Loucy (cell line): ENCODE measurements at regions not wholly inside any gene's neighbourhood (a gene's known extent, or its start where the extent isn't known, plus 50 kb on each side); places are given as distances from the start of the nearest gene placed in this dataset.

ENCODE experiments used
- H2AFZ ChIP-seq: fragments of 200-600 bp; sonication (generic); 2 replicates; pipeline ENCODE4 v1.6.0; 2016; ENCODE audit warnings: antibody characterized with exemption, mild to moderate bottlenecking, low read length, moderate library complexity
- H3F3A ChIP-seq: fragments of 200-600 bp; 2 replicates; pipeline ENCODE4 v1.6.0; 2016; ENCODE audit warnings: antibody characterized with exemption, low read depth, mild to moderate bottlenecking
- H3K27me3 ChIP-seq: fragments of 200-600 bp; sonication (generic); 2 replicates; pipeline ENCODE4 v1.6.1; 2014; ENCODE audit warnings: low read length, mild to moderate bottlenecking; ENCODE audit not compliant: insufficient read depth, poor library complexity, severe bottlenecking
- H3K36me3 ChIP-seq: fragments of 200-600 bp; sonication (generic); 2 replicates; pipeline ENCODE4 v1.6.1; 2016; ENCODE audit warnings: low read length; ENCODE audit not compliant: insufficient read depth
- H3K4me1 ChIP-seq: fragments of 200-600 bp; sonication (generic); 2 replicates; pipeline ENCODE4 v1.5.1; 2014; ENCODE audit warnings: low read length, mild to moderate bottlenecking; ENCODE audit not compliant: insufficient read depth, poor library complexity, severe bottlenecking
- H3K4me2 ChIP-seq: fragments of 200-600 bp; sonication (generic); 2 replicates; pipeline ENCODE4 v1.6.0; 2014; ENCODE audit warnings: antibody characterized with exemption, low read length, low read depth, mild to moderate bottlenecking; ENCODE audit not compliant: poor library complexity, severe bottlenecking
- H3K4me3 ChIP-seq: fragments of 200-600 bp; sonication (generic); 2 replicates; pipeline ENCODE4 v1.5.1; 2014; ENCODE audit warnings: low read length, mild to moderate bottlenecking, mixed read lengths; ENCODE audit not compliant: poor library complexity, severe bottlenecking
- H3K79me2 ChIP-seq: fragments of 200-600 bp; sonication (generic); 2 replicates; pipeline ENCODE4 v1.6.1; 2014; ENCODE audit warnings: low read length; ENCODE audit not compliant: insufficient read depth
- H3K9ac ChIP-seq: fragments of 200-600 bp; sonication (generic); 2 replicates; pipeline ENCODE4 v1.6.0; 2014; ENCODE audit warnings: mild to moderate bottlenecking, low read depth, low read length, moderate library complexity; ENCODE audit not compliant: poor library complexity, severe bottlenecking
- H3K9me2 ChIP-seq: fragments of 200-600 bp; sonication (generic); replicated peaks from 2 replicates; pipeline ENCODE4 v1.6.1; 2016; ENCODE audit warnings: low read depth, low read length, mixed read lengths
- H3K9me3 ChIP-seq: fragments of 200-600 bp; sonication (generic); 2 replicates; pipeline ENCODE4 v1.6.1; 2014; ENCODE audit warnings: mild to moderate bottlenecking, antibody characterized with exemption, low read length, low read depth; ENCODE audit not compliant: insufficient read depth
- H4K20me1 ChIP-seq: fragments of 200-600 bp; sonication (generic); 2 replicates; pipeline ENCODE4 v1.6.0; 2014; ENCODE audit warnings: antibody characterized with exemption, low read length, mild to moderate bottlenecking; ENCODE audit not compliant: insufficient read depth, poor library complexity, severe bottlenecking
- CTCF ChIP-seq: fragments of 200-600 bp; sonication (generic); conservative IDR thresholded peaks from 2 replicates; pipeline ENCODE4 v1.5.1; 2014; ENCODE audit warnings: mild to moderate bottlenecking, antibody characterized with exemption, low read length
- EZH2phosphoT487 ChIP-seq: fragments of 200-600 bp; IDR thresholded peaks from 2 replicates; pipeline ENCODE4 v1.6.1; 2018; ENCODE audit warnings: antibody characterized with exemption, mild to moderate bottlenecking, moderate library complexity, borderline replicate concordance

- H3K9me2 ChIP-seq: no peaks in the 10 kb centered on the region
- H3K27me3 ChIP-seq: no peaks in the 10 kb centered on the region
- H2AFZ ChIP-seq: no peak overlapping the region
- no peak overlapping the region for H3K9ac ChIP-seq
- no peaks in the 10 kb centered on the region for H4K20me1 ChIP-seq
- no peak overlapping the region for H3K4me2 ChIP-seq
- TF ChIP-seq EZH2phosphoT487 (no peak), CTCF (no peak)
- H3K4me3 ChIP-seq: no peak overlapping the region
- H3F3A ChIP-seq: no peaks in the 10 kb centered on the region
- H3K36me3 ChIP-seq: no peaks in the 10 kb centered on the region
- H3K79me2 ChIP-seq: no peaks in the 10 kb centered on the region
- H3K9me3 ChIP-seq: no peaks in the 10 kb centered on the region
- peaks cover 10% of the 10 kb centered on the region for H3K4me1 ChIP-seq
Observed at GRCh38 chr18:45556222-45556621, 59.1 kb upstream of the SLC14A2 start.

GRCh38 chr18:45557287-45557686 lies 58.0 kb upstream of the SLC14A2 start:
- no peak overlapping the region for H2AFZ ChIP-seq
- no peaks in the 10 kb centered on the region for H3F3A ChIP-seq
- no peaks in the 10 kb centered on the region for H3K79me2 ChIP-seq
- no peaks in the 10 kb centered on the region for H3K9me2 ChIP-seq
- H3K27me3 ChIP-seq: no peaks in the 10 kb centered on the region
- H3K4me1 ChIP-seq: peaks cover 10% of the 10 kb centered on the region
- no peaks in the 10 kb centered on the region for H3K9me3 ChIP-seq
- no peak for TF ChIP-seq EZH2phosphoT487
- no peak for TF ChIP-seq CTCF
- no peaks in the 10 kb centered on the region for H4K20me1 ChIP-seq
- no peak overlapping the region for H3K9ac ChIP-seq
- H3K36me3 ChIP-seq: no peaks in the 10 kb centered on the region
- no peak overlapping the region for H3K4me2 ChIP-seq
- H3K4me3 ChIP-seq: no peak overlapping the region

DNA sequence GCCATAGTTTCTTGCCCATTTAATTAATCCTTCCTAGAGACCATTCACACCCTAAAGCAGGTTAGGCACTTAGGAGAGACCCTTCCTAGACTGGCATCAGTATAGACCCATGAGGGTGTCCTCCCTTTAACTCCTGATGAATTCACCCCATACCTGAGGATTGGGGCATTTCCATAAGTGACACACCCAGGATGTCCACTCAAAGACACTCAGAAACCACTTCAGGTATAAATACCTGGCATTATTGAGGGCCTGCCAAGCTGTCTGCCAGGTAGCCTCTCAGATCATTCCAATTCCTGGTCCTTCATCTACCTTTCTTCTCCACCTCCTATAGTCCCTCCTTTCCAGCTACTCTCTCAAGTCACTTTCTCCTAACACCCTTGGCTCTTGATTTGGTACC lies 57.5 kb upstream of the SLC14A2 start:
- TF ChIP-seq EZH2phosphoT487 (no peak), CTCF (no peak)
- H3K4me1 ChIP-seq: peaks cover 10% of the 10 kb centered on the region
- no peaks in the 10 kb centered on the region for H3K9me3 ChIP-seq

More for the DNA sequence above, 57.5 kb upstream of the SLC14A2 start:
- Histone ChIP-seq H3K36me3 (no peaks in the 10 kb centered on the region), H3K9ac (no peak overlapping the region), H3K9me2 (no peaks in the 10 kb centered on the region), H3K79me2 (no peaks in the 10 kb centered on the region), H3F3A (no peaks in the 10 kb centered on the region), H3K27me3 (no peaks in the 10 kb centered on the region), H3K4me2 (no peak overlapping the region), H2AFZ (no peak overlapping the region), H4K20me1 (no peaks in the 10 kb centered on the region), H3K4me3 (no peak overlapping the region)
